NCI-H2107 treated with DMSO at 0.1 percent for 48 hours (cell line): ENCODE measurements at regions not wholly inside any gene's neighbourhood (a gene's known extent, or its start where the extent isn't known, plus 50 kb on each side); places are given as distances from the start of the nearest gene placed in this dataset.

Experiments used
- DNase-seq: peaks from one replicate; lab custom pipeline; 2025; ENCODE audit not compliant: unreplicated experiment; lab: John Stamatoyannopoulos, UW

GRCh38 chr13:73720216-73720840 is 413.9 kb downstream of the KLF12 start:
- no peak for DNase-seq

DNA sequence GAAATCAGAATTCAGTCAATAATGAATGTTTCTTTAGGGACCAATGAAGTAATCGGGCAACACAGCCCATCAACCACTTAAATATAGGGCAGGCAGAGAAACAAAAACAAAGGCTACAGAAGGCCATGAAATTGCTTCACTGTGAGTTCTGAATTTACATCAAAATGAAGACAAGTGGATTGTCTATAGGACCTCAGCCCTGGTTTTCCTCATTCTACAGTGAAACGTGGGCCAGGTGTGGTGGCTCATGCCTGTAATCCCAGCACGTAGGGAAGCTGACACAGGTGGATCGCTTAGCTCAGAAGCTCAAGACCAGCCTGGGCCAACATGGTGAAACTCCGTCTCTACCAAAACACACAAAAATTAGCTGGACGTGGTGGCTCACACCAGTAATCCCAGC is 416.0 kb downstream of the KLF12 start:
- no peak for DNase-seq

GRCh38 chr13:73717632-73718031 is 416.6 kb downstream of the KLF12 start:
- DNase-seq: no peak

DNA sequence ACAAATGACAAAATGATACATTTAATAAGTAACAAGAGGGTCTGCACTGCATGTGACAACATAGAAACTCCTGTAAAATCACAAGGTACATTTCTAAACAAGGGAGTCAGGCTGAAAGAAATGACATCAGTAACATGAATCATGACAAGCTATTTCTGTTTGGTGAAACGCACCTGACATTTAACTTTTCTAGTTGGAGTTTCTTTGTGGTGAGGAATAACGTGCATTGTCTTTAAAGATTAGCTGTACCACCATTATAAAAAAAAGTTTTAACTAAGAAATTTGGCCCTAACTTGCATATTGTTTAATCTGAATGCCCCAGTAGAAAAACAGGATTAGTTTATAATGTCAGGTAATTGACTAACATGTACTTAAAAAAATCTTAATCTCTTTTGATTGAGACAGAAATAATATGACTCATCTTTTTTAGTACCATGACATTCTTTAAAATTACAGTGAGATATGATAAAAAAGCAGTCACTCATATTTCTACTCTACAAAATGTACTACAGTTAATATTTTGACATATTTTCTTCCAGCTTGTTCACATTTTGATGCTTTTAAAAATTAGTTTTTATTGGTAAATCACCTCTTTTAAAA is 418.2 kb downstream of the KLF12 start:
- DNase-seq: no peak

DNA sequence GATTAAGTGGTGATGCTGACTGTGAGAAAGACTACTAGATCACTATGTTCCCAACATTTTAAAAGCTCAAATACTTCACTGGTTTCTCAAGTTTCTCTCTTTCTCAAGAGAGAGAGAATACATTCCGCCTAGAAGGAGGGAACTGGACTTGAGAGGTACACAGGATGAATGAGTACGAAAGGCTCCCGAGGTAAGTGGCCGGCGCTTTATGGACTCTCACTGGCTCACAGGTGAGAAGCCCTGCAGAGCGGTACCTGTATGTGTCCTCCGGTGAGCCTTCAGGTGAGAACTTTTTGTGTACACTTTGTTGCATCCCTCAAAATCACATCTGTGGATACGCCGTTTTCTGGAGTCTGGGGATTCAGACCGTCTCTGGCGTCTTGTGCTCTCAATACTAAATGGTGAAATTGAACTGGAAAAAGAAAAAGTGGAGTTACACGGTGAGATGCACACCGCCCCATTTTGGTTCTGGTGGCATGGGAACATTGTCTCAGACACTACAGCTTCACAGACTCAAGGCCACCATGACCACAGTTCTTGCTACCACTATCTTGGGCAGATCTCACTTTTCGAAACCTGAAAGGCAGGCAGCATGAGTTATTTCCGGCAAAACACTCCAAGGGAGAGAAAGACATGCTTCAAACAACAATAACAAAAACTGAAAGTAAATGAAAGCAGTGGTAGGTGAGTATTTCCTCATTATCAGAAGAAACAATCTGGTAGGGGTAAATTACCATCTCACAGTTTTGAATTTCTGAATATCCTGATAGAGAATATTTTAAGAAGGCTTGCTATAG is 418.9 kb downstream of the KLF12 start:
- no peak for DNase-seq

GRCh38 chr13:73714522-73714921 is 419.7 kb downstream of the KLF12 start:
- no peak for DNase-seq

DNA sequence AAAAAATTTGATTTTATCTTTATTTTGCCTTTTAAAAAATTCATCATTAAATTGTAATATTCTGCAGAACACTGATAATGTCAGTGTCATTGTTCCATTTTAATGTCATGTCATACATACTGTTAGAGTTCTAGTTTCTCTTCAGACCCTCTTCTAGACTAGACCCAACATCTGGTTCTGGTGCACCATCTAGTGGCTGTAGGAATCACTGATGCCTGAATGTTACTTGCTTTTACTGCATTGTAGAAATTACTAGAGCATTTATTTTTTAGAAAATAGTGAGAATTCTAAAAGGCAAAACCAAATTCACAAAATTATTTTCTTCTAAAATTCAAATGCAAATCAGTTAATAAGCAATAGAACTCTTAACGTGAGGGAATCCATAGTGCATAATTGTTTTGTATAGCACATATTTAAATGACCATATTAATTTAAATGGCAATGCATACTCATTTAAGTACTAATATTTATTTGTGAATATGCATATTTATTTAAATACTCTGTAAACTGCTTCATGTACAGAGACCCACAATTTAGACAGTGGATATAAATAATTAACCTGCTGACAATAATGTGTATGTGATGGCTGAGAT is 425.7 kb downstream of the KLF12 start:
- DNase-seq: peak; percentile 63

DNA sequence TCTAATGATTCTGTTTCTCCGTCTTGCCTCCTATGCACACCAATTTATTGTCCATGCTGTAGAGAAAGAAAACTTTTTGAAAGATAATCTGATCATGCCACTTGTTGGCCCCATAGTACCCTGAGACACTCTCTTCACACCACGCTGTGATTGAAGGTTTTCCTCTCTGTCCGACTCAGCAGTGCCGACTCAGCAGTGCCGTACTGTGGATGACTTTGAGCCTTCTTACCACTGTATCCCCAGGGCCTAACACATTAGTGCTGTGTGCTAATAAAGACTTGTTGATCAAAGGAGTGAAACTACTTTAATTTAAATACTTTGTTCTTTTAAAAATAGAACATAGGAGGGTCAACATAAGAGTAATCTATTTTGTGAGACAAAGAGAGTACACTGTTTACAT is 429.6 kb downstream of the KLF12 start:
- no peak for DNase-seq

- DNase-seq: no peak
Measured at GRCh38 chr13:73703606-73704005, 430.6 kb downstream of the KLF12 start.

- peak; percentile 16 for DNase-seq
Measured at GRCh38 chr13:73702419-73703071, 431.7 kb downstream of the KLF12 start.

DNA sequence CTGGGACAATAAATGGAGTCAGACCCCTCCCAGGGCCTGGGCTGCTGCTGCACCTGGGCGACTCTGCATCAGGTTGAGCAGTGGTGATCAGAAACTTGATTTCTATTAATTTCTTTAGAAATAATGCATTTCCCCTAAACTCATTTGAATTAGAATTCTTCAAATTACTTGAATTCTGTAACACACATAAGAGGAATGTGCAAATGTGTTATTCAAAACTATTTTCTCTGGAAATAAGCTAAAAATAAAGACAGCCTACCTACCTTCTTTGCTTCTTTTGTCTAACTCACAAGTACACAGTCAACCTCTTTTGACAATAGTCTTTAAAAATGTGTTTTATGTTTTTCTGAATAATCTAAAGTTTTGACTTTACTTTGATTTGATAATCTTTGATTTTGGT is 433.0 kb downstream of the KLF12 start:
- DNase-seq: no peak

DNA sequence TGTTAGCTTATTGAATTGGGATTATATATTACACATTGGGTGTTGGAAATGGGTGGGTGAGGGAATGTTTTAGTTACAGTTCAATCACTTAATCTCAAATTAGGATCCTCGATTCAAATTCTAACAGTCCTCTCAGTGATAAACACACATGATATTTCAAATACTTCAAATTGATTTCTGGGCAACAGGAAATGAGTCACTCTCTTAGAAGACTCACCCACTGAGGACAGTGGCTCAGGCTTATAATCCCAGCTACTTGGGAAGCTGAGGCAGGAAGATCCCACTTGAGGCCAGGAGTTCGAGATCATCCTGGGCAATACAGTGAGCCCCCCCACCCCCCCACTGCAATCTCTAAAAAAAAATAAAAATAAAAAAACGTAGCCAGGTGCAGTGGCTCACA is 435.3 kb downstream of the KLF12 start:
- DNase-seq: no peak

DNA sequence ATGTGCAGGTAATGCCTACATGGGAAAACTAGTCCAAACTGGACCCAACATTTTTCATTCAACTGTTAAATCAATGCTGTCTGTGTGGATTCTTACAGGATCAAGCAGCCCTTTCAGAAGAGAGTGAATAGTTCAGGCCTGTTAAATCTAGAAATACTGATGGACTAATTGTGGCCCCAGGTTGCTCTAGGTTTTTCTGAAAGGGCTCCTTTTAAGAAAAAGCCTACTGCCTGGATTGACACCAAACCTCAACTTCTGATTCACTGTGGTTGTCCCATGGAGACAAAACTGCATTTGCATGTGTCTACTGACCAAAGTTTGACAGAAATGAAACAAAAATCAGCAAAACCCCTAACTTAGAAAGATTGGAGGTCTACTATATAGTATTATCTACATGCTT is 437.0 kb downstream of the KLF12 start:
- DNase-seq: no peak

DNA sequence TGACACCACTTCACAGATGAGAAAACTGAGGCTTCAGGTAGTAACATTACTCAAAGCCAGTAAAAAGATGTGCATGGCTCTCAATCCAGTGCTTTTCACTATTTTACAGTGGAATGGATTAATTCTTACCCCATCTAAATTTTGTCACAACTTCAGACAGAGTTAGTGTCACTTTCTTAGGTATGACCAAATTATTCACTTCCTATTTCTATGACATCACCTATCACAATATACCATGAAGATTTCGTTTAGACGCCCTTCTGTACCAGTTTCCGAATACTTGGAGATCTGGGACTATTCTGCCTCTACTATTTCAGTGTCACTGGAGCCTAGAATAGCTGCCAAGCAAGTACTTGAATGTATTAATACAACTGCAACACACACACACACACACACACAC is 437.5 kb downstream of the KLF12 start:
- no peak for DNase-seq

GRCh38 chr13:73696271-73696670 is 437.9 kb downstream of the KLF12 start:
- DNase-seq: no peak

DNA sequence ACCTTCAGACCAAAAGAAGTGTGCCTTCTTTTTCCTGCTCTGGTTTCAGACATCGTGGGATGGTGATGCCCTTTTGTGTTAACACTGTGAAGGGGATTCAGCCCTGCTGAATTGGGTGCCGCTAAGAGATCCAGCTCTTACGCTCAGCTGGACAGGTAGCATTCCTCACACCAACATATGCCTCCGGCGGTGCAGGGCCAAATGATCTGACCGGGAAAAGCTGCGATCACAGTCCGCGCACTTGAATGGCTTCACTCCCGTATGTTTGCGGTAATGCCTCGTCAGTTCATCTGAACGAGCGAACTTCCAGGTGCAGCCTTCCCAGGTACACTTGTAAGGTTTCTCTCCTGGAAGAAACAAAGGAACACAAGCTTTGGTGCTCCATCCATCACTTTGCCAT is 438.9 kb downstream of the KLF12 start:
- no peak for DNase-seq

GRCh38 chr13:73693215-73693614 is 441.0 kb downstream of the KLF12 start:
- no peak for DNase-seq

DNA sequence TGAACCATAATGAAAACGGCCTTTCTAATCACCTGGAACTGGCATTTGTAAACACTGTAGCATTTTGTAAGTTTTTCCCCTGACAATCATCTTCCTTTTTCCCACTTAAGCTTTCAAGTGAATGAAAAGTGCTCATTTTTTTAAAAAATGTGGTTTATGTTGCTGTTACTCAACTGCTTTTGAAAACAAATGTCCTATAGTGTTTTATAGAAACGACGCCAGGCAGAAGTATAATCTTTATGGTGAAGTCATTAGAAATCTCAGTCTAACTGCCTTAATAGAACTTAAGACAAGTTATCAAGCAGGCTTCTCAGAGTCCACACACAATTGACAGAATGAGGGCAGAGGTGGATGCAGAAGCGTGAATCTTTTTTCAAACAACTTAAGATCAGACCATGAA is 442.3 kb downstream of the KLF12 start:
- no peak for DNase-seq

- DNase-seq: no peak
Measured at GRCh38 chr13:73687929-73688328, 446.3 kb downstream of the KLF12 start.

DNA sequence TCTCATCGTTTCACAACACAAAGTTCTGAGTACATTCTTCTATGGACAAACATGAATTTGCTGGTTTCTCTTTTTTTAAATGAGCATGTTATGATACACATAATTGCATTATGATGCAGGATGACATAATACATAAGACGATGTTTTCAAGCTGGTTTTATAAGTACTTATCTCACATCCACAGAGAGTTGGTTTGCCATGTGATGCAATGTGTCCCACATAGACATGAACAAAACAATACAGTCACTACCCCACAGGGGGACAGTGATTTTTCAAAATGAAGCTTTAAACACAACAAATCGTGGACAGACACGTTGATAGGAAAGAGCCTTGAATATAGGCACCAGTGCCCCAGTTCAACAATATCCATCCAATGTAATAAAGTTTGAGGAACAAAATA is 447.1 kb downstream of the KLF12 start:
- no peak for DNase-seq

DNA sequence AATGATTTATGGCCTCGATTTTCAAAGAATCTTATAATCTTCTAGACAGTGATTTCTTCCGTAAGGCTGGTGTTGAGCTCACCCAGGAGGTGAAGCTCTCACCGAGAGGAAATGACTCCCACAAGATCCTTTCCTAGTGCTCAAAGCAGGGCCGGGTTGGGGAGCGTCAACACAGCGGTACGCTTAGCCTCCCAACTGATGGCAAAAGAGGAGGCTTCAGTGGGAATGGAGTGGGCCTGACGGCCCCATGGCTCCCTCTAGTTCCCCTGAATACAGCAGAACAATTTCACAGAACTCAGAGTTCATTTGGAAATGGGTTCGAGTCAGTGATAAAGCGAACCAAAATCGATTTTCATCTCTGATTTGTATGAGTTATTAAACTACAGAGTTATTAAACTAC is 449.5 kb downstream of the KLF12 start:
- no peak for DNase-seq

DNA sequence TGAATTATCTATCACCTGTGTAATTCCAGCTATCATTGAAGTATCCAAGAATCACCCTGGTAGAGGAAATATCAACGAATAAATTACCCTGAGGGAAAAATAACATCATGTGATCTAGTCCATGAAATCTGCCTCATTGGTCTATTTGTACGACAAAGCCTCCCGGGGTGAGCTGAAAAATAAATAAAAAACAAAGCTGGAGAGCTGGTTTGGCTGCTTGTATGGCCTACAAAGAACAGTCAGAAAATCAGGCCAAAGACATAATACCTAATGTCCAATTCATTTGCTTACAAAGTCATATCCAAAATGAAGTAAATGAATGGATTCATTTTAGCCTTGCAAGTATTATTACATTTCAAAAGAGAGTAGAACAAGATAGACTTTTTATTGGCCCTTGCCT is 449.9 kb downstream of the KLF12 start:
- DNase-seq: no peak
